H9 (cell line): ENCODE measurements at regions not wholly inside any gene's neighbourhood (a gene's known extent, or its start where the extent isn't known, plus 50 kb on each side); places are given as distances from the start of the nearest gene placed in this dataset.

ENCODE experiments used
- DNase-seq: peaks from one replicate; pipeline ENCODE4 v3.0.0-alpha.2; 2017
- H2AFZ ChIP-seq: one replicate; pipeline ENCODE4 v1.6.1; 2013; ENCODE audit warnings: mild to moderate bottlenecking, low read length, control low read depth, moderate library complexity
- H2AK5ac ChIP-seq: 2 replicates; pipeline ENCODE4 v1.6.1; 2013; ENCODE audit warnings: low read length, control low read depth, mixed read lengths; ENCODE audit not compliant: insufficient read length
- H2BK120ac ChIP-seq: one replicate; pipeline ENCODE4 v1.6.1; 2013; ENCODE audit warnings: low read depth, mild to moderate bottlenecking, low read length, control low read depth, inconsistent platforms; ENCODE audit not compliant: poor library complexity, severe bottlenecking
- H2BK12ac ChIP-seq: 2 replicates; pipeline ENCODE4 v1.6.1; 2013; ENCODE audit warnings: low read length, control low read depth, mixed read lengths, low read depth; ENCODE audit not compliant: insufficient read length
- H2BK15ac ChIP-seq: 2 replicates; pipeline ENCODE4 v1.6.1; 2013; ENCODE audit warnings: low read depth, low read length, control low read depth
- H2BK20ac ChIP-seq: one replicate; pipeline ENCODE4 v1.6.1; 2013; ENCODE audit warnings: low read depth, mild to moderate bottlenecking, low read length, control low read depth, inconsistent platforms; ENCODE audit not compliant: poor library complexity, severe bottlenecking
- H2BK5ac ChIP-seq: 2 replicates; pipeline ENCODE4 v1.6.1; 2013; ENCODE audit warnings: low read length, control low read depth, mixed read lengths; ENCODE audit not compliant: insufficient read length
- H3K14ac ChIP-seq: 2 replicates; pipeline ENCODE4 v1.6.1; 2013; ENCODE audit warnings: low read length, control low read depth; ENCODE audit not compliant: insufficient read depth
- H3K18ac ChIP-seq: 2 replicates; pipeline ENCODE4 v1.6.1; 2013; ENCODE audit warnings: low read depth, mild to moderate bottlenecking, mixed read lengths, low read length, control low read depth; ENCODE audit not compliant: insufficient read length
- H3K23ac ChIP-seq: 2 replicates; pipeline ENCODE4 v1.6.1; 2013; ENCODE audit warnings: low read length, control low read depth, mixed read lengths, low read depth; ENCODE audit not compliant: insufficient read length
- H3K23me2 ChIP-seq: 2 replicates; pipeline ENCODE4 v1.6.1; 2013; ENCODE audit warnings: low read depth, mild to moderate bottlenecking, mixed read lengths, low read length, control low read depth; ENCODE audit not compliant: insufficient read length, poor library complexity, severe bottlenecking
- H3K27ac ChIP-seq: 2 replicates; pipeline ENCODE4 v1.5.1; 2013; ENCODE audit warnings: low read length, control low read depth, mixed read lengths, low read depth; ENCODE audit not compliant: insufficient read length
- H3K27me3 ChIP-seq: 2 replicates; pipeline ENCODE4 v1.6.1; 2013; ENCODE audit warnings: low read length, control low read depth, inconsistent platforms; ENCODE audit not compliant: insufficient read depth
- H3K4ac ChIP-seq: 2 replicates; pipeline ENCODE4 v1.6.1; 2013; ENCODE audit warnings: low read depth, mild to moderate bottlenecking, control low read depth, inconsistent platforms, low read length, moderate library complexity
- H3K4me1 ChIP-seq: 2 replicates; pipeline ENCODE4 v1.6.1; 2013; ENCODE audit warnings: low read length, control low read depth, inconsistent platforms; ENCODE audit not compliant: insufficient read depth
- H3K4me2 ChIP-seq: 2 replicates; pipeline ENCODE4 v1.6.1; 2013; ENCODE audit warnings: low read length, control low read depth, mixed read lengths; ENCODE audit not compliant: insufficient read length, insufficient read depth
- H3K56ac ChIP-seq: 2 replicates; pipeline ENCODE4 v1.6.1; 2013; ENCODE audit warnings: low read depth, mild to moderate bottlenecking, mixed read lengths, low read length, control low read depth; ENCODE audit not compliant: insufficient read length
- H3K79me1 ChIP-seq: 2 replicates; pipeline ENCODE4 v1.6.1; 2013; ENCODE audit warnings: low read depth, mild to moderate bottlenecking, moderate library complexity, low read length, control low read depth, inconsistent platforms; ENCODE audit not compliant: insufficient read depth, poor library complexity, severe bottlenecking
- H3K79me2 ChIP-seq: 2 replicates; pipeline ENCODE4 v1.6.1; 2013; ENCODE audit warnings: low read length, control low read depth, inconsistent platforms; ENCODE audit not compliant: insufficient read depth
- H3K9ac ChIP-seq: 2 replicates; pipeline ENCODE4 v1.6.1; 2013; ENCODE audit warnings: low read length, control low read depth, mixed read lengths; ENCODE audit not compliant: insufficient read length; ENCODE audit errors: extremely low read depth
- H3K9me3 ChIP-seq: one replicate; pipeline ENCODE4 v1.6.1; 2013; ENCODE audit warnings: low read depth, low read length, inconsistent platforms; ENCODE audit not compliant: control insufficient read depth
- H3T11ph ChIP-seq: one replicate; pipeline ENCODE4 v1.6.1; 2013; ENCODE audit warnings: mild to moderate bottlenecking, low read length, control low read depth, inconsistent platforms
- H4K20me1 ChIP-seq: one replicate; pipeline ENCODE4 v1.6.1; 2013; ENCODE audit not compliant: control insufficient read depth, insufficient read length, insufficient read depth
- H4K5ac ChIP-seq: 2 replicates; pipeline ENCODE4 v1.6.1; 2013; ENCODE audit warnings: low read depth, mild to moderate bottlenecking, mixed read lengths, low read length, control low read depth; ENCODE audit not compliant: insufficient read length
- H4K8ac ChIP-seq: replicated peaks from 2 replicates; pipeline ENCODE4 v1.6.1; 2013; ENCODE audit warnings: low read length, control low read depth, mixed read lengths, low read depth; ENCODE audit not compliant: insufficient read length
- H4K91ac ChIP-seq: 2 replicates; pipeline ENCODE4 v1.6.1; 2013; ENCODE audit warnings: low read depth, mild to moderate bottlenecking, moderate library complexity, mixed read lengths, low read length, control low read depth; ENCODE audit not compliant: insufficient read length
- H3K27ac Mint-ChIP-seq, 3 experiments: 2 replicates in 2 of 3; 3 replicates in 1 of 3; pipeline ENCODE4 v1.8.0; 2020 to 2021; ENCODE audit warnings: mixed read lengths in 3 of 3, mild to moderate bottlenecking in 1 of 3, moderate library complexity in 1 of 3
- H3K27me3 Mint-ChIP-seq: 2 replicates; pipeline ENCODE4 v1.8.0; 2021; ENCODE audit warnings: low read depth, mild to moderate bottlenecking, moderate library complexity, mixed read lengths
- H3K36me3 Mint-ChIP-seq, 3 experiments: 2 replicates in 2 of 3; 3 replicates in 1 of 3; pipeline ENCODE4 v1.8.0; 2020 to 2021; ENCODE audit warnings: low read depth in 3 of 3, mixed read lengths in 3 of 3; ENCODE audit not compliant: insufficient read depth in 1 of 3
- H3K4me1 Mint-ChIP-seq, 2 experiments: 2 replicates each; pipeline ENCODE4 v1.8.0; 2020; ENCODE audit warnings: mixed read lengths in 2 of 2
- H3K4me3 Mint-ChIP-seq, 2 experiments: 2 replicates in 1 of 2; 3 replicates in 1 of 2; pipeline ENCODE4 v1.8.0; 2020 to 2021; ENCODE audit warnings: mild to moderate bottlenecking in 2 of 2, mixed read lengths in 2 of 2, moderate library complexity in 1 of 2
- H3K9me3 Mint-ChIP-seq, 2 experiments: 2 replicates in 1 of 2; 3 replicates in 1 of 2; pipeline ENCODE4 v1.8.0; 2020; ENCODE audit warnings: mild to moderate bottlenecking in 2 of 2, mixed read lengths in 2 of 2, moderate library complexity in 1 of 2
- CTCF ChIP-seq: fragments of 200-600 bp; sonication (generic); conservative IDR thresholded peaks from 3 replicates; pipeline ENCODE4 v1.8.0; 2021; ENCODE audit warnings: antibody characterized with exemption, mild to moderate bottlenecking
- WGBS: extraction: QIAGEN DNeasy Blood & Tissue Kit; methylation state at CpG from one replicate; pipeline ENCODE4 v1.1.7; 2013; ENCODE audit warnings: missing lambda C conversion rate, low lambda C conversion rate, mixed read lengths; ENCODE audit not compliant: insufficient read length; ENCODE audit errors: extremely low coverage; 5-methylcytosine and 5-hydroxymethylcytosine counted together

DNA sequence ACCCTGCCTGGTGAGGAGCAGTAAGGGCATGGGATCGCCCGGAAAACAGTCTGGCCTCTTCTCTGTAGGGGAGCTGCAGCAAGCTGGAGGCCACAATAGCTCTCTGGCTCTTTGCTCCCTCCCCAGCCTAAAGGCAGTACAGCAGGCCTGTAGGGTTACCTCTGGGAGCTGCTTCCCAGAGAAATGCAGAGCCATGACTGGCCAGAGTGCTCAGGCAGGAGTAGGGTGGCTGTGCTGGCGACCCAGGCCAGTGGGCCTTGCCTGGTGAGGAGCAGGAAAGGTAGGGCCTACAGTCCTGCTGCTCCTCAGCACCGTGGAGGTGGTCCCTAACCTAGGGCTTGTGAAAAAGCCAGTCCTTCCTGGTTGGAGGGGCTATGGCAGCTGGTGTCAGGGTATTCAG lies 129.9 kb upstream of the CHD6 start:
- no peaks in the 10 kb centered on the region; a peak in 3 of 7 replicates for H3K36me3 Mint-ChIP-seq
- no peaks in the 10 kb centered on the region; the same call in none of the 2 replicates for H3K27me3 Mint-ChIP-seq

More for the DNA sequence above, 129.9 kb upstream of the CHD6 start:
- Histone ChIP-seq H3K79me2 (no peaks in the 10 kb centered on the region), H2BK15ac (no peak overlapping the region), H4K20me1 (no peaks in the 10 kb centered on the region), H3K27ac (no peak overlapping the region), H2BK12ac (no peak overlapping the region), H2BK120ac (no peak overlapping the region), H3K4ac (no peak overlapping the region), H3K56ac (no peak overlapping the region), H3K4me2 (no peak overlapping the region), H4K91ac (no peak overlapping the region), H3K23ac (no peak overlapping the region), H3T11ph (no peak overlapping the region), H3K23me2 (no peaks in the 10 kb centered on the region), H2BK20ac (no peak overlapping the region), H3K27me3 (no peaks in the 10 kb centered on the region), H2BK5ac (no peak overlapping the region), H3K9me3 (no peaks in the 10 kb centered on the region), H3K14ac (no peak overlapping the region), H3K18ac (no peak overlapping the region), H3K9ac (no peak overlapping the region), H2AFZ (no peak overlapping the region), H3K4me1 (no peaks in the 10 kb centered on the region), H4K8ac (no peak overlapping the region), H3K79me1 (no peaks in the 10 kb centered on the region), H2AK5ac (no peak overlapping the region), H4K5ac (no peak overlapping the region)
- H3K4me1 Mint-ChIP-seq: peaks cover 5 to 8% of the 10 kb centered on the region in 2 experiments
- peaks cover 0 to 3% of the 10 kb centered on the region in 2 experiments; a peak in 3 of 5 replicates for H3K9me3 Mint-ChIP-seq
- H3K4me3 Mint-ChIP-seq: no peak overlapping the region
- H3K27ac Mint-ChIP-seq: no peak overlapping the region
- no peak for DNase-seq
- no CpG with 5 or more reads among the region's 4 CpGs for WGBS
- no peak for TF ChIP-seq CTCF
